GM18868 (cell line): ENCODE measurements at regions not wholly inside any gene's neighbourhood (a gene's known extent, or its start where the extent isn't known, plus 50 kb on each side); places are given as distances from the start of the nearest gene placed in this dataset.

Source experiments
- ATAC-seq: cut with Tn5 transposase; IDR thresholded peaks from one replicate; pipeline ENCODE4 v1.9.1; 2021; ENCODE audit warnings: mild to moderate bottlenecking, moderate library complexity; ENCODE audit not compliant: unreplicated experiment

DNA sequence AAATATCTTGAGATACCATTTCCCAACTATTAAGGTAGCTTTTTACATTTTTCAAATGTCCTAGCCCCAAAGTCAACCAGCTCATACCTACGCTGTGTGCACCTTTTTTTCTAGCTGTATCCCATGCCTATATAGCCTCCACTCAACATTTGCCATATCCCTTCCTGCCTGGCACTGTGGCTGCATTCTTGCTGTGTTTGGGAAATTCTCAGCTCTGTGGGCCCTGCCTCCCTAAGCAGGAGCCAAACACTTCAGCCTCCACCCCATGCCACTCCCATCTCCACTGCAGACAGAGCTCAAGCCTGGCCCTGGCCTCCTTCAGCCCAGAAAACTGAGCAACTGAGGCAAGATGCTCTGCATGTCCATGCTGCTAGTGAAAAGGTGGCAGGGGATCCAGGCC is 141.3 kb downstream of the RAB11FIP2 start:
- no peak for ATAC-seq

DNA sequence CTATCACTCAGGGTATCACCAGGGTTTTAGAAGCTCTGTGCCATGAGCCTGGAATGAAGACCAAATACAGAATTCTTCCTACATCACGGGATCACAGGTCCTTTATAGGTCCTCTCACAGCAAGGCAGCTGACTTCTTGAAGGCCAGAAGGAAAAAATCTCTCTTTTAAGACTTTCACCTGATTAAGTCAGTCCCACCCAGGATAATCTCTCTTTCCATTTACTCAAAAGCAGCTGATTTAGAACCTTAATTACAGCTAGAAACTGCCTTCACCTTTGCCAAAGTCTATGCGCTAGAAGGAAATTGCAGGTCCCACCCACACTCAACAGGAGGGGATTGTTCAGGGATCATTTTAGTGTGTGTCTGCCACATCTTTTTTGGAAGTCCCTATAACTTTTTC is 135.1 kb downstream of the RAB11FIP2 start:
- no peak for ATAC-seq

DNA sequence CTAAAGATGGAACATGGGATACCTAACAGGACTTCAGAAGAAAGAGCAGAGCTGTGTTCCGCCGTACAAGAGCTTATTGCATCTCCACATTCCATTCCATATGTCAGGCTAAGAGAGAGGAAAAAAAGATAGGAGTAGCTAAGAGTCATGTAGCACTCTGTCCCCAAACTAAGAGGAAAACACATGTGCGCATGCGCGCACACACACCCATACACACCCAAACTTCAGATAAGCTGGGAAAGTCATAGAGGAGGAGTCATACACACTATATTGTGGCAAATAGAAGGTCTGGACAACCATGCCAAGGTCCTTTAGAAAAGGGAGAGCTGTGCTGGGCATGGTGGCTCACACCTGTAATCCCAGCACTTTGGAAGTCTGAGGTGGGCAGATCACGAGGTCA is 132.4 kb downstream of the RAB11FIP2 start:
- ATAC-seq: no peak

DNA sequence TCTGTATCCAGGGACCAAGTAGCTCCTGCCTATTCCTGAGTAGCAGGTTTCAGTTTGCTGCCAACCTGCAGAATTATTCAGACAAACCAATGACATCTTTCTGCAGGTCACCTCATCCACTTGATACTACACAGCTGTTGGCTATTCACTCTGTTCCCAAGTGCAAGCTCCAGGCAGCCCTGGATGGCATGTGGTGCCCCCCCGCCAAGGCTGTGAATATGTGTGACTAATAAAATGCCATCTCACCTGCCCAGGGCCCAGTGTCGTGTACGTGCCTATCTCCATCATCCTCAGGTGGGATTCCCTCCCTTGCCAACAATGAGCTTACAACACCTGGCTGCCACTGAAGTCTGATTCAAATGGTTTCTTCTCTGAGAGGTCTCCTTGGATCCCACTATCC is 125.8 kb downstream of the RAB11FIP2 start:
- ATAC-seq: no peak

DNA sequence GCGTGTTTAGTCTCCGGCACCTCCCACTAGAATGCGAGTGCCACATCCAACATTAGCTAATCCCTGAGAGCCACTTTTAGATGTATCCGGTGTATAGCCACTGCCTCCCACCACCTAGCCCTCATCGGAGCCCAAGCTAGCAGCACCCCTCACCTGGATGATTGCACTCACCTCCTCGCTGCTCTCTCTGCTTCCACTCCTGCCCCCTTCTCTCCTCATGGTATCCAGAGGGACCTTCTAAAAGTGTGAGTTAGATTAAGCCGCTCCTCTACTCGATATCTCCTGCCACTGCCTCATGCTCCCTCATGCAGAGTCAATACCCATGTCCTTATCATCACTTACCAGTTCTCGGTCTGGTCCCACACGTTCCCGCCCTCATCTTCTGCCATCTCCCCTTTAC is 125.3 kb downstream of the RAB11FIP2 start:
- ATAC-seq: no peak

DNA sequence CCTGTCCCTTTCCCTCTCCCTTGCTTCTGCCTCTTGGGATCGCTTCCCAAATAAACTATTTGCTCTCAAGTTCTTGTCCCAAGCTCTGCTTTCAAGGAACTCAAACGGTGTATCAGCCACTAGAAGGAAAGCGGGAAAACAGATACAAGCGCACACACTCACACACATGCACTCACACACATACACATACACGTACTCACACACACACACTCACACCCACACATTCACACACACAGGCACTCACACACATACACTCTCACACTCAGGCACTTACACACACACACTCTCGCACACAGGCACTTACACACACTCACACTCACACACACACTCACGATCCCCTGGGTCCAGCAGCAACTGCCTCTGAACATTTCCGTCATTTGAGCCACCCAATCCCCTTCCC is 121.9 kb downstream of the RAB11FIP2 start:
- no peak for ATAC-seq

DNA sequence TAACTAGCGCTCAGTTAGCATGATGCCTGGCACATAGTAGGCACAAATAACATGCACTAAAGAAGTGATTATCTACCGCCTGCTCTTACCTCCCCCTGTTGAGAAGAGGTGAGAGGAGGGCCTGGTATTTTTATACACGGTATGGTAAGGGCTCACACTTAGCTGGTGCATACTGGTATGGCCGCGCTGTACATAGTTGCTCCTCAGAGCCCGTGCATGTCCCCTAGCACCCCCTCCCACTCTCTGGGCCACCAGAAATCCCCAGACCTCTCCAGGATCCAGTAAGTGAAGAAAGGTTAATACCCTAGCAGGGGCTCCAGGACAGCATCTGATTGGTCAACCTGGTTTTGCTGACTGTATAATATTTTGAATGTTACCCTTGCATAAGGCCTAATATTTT is 121.4 kb downstream of the RAB11FIP2 start:
- no peak for ATAC-seq

DNA sequence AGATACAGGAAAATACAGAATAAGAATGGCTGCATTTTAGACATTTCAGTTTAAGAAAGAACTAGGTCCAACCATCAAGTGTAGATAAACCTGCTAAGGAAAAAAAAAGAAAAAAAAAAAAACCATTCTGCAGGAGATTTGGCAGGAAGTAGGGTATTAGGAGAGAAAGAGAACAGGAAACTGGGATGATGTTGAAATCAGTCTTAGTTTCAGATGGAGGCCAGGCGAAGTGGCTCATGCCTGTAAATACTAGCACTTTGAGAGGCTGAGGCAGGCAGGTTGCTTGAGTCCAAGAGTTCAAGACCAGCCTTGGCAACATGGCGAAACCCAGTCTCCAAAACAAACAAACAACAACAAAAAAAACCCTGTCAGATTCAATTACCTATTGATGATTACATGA is 120.2 kb downstream of the RAB11FIP2 start:
- ATAC-seq: no peak

DNA sequence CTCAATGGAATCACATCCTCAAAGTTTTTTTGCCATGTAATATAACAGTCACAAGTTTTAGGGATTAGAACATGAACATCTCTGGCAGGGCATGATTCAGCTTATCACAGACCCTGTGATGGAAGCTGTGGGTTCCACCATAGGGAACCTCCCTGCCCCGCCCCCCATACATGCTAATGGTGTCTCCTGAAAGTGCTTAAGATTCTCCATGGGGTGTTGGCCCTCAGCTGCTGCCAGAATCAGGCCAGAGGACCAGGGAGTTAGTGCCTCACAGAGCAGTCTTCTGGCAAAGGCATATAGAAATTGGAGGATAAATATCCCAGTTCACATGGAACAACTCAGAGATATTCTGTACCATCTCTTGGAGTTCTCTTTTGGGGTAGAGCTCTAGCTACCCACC is 119.4 kb downstream of the RAB11FIP2 start:
- no peak for ATAC-seq

DNA sequence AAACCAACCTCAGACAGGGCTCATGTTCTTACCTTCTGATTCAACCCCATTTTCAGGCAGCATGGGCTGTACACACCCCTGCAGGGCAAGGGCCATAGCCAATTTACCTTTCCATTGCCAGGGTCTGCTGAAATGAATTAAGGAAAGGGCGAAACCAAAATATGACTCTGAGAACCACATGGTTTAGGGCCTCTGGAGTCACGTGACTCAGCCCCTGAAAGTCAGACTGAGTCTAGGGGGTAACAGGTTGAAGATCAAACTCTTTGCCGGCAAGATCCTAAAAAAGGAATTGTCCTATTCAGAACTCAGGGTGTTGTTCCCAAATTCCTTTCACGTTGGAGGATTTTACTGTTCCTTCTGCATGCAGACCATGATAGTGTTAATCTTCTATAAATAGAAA is 118.9 kb downstream of the RAB11FIP2 start:
- no peak for ATAC-seq

DNA sequence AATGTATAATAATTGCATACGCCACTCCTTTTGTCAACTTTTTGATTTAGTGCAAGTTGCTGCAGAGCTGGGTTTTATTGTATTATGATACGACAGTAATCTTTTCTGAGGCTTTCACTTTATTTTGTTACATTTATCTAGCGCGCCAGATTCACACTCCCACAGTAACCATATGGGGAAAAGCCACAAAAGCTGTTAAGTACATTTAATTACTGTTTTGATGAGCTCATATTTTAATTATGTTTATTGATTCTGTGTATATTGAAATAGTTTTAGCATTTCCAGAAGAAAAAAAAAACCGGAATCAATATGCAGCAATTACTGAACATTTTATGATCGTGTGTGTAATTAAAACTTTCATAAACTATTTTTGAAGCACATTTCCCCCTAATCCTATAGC is 118.5 kb downstream of the RAB11FIP2 start:
- ATAC-seq: no peak

DNA sequence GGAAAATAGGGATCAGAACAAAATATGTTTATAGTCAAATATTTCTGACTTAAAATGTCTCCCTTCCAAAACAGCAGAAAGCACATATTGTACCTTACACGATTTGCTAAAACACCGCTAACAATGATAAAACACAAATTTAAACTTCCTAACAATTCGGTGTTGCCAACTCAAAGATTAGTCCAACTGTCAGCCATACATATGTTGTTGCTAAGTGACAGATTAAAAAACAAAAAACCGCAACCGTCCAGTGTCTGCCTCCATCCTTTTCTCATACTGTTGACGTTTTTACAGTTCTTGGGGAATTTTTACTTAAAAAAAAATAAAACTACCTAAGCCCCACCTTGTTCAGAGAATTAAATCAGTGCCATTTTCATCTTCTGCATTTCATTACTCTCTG is 118.0 kb downstream of the RAB11FIP2 start:
- no peak for ATAC-seq

DNA sequence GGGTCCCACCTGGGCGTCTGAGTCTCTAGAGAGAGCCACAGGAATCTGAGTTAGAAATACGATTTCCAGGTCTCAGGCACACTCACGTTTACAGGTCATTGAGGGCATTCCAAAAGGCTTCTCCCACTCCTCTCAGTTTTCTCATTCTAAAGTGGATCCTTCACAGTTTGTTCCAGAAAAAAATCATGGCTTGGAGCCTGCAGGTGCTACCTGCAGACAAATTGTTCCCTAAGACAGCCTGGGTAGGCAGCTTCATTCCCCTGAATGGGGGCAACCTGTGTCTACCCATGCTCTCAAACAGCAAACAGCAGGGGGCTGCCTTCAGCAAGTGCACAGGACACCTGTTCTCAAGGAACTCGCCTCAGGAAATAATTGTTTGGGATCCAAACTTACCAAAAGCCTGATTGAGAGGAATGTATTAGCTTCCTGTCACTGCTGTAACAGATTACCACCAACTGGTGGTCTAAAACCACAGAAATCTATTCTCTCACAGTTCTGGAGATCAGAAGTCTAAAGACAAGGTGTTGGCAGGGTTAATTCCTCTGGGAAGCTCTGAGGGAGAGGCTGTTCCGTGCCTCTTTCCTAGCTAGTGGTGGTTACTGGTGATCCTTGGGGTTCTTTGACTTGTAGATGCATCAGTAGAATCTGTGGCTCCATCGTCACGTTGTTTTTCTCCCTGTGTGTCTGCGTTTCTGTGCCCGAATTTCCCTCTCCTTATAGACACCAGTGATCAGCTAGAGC is 117.2 kb downstream of the RAB11FIP2 start:
- ATAC-seq: no peak

DNA sequence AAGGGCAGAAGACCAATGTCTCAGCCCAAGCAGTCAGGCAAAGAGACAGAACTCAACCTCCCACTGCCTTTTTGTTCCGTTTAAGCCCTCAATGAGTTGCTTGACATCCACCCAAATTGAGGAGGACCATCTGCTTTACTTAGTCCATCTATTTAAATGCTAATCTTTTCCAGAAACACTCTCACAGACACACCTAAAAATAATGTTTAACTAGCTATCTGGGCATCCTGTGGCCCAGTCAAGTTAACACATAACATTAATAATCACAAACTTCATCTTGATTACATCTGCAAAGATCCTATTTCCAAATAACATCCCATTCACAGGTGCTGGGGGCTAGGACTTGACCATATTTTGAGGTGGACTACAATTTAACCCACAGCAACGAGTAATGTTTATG is 115.7 kb downstream of the RAB11FIP2 start:
- no peak for ATAC-seq

DNA sequence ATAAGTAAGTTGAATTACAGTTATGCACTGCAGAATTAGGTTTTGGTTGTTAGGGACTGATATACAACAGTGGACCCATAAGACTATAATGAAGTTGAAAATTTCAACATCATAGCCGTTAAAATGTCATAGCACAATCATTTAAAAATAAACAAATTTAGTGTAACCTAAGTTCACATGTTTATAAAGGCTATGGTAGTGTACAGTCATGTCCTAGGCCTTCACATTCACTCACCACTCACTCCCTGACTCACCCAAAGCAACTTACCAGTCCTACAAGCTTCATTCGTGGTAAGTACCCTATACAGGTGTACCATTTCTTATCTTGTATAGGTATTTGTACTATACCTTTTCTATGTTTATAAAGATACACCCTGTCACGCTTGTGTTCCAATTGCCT is 113.7 kb downstream of the RAB11FIP2 start:
- no peak for ATAC-seq

DNA sequence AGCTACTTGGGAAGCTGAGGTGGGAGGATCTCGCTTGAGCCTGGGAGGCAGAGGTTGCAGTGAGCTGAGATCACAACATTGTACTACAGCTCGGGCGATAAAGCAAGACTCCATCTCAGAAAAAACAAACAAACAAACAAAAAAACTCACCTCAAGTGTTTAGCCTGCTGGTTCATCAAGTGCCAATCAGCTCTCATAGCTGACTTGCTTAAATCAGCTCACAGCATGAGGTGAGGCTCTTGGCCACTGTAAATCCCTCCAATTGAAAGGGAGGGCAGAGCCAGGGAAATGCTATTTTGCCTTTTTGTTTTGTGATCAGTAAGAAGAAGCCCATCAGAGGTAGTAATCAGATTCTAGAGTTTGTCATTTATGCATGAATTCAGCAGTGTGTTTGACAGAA is 112.3 kb downstream of the RAB11FIP2 start:
- no peak for ATAC-seq

DNA sequence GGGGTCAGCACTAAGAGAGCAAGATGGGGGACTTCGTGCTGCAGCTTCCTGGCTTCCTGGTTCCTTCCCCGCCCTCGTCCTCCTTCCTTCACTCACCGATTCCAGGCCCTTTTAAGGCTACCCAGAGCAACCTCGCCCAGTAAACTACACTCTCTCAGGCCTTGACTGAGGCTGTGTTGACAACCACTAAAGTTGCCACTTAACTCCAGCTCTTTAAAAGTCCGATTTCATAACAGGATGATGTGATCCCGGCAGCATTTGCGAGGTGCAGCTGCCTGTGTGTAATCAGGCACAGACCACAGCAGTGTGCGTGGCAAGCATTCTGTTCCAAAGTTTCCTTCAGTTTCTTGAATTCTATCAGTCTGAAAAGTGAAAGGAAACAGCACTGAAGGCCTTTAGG is 110.6 kb downstream of the RAB11FIP2 start:
- no peak for ATAC-seq

DNA sequence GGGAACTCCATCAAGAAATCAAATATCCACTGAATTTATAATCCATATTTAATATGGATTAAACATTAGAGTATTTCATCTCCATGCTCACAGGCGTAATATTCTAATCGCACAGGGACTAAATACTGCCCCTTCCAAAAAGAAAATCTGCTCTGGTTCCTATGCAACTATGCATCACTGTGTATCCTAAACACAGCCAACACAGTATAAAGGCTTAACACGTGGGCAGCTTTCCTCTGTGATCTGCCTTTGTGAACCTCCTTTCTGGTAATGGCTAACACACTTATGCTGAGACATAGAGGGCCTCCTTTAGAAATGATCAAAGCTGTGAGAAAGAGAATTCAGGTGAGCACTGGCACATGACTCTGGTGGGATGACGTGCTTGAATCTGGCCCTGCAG is 110.2 kb downstream of the RAB11FIP2 start:
- no peak for ATAC-seq

DNA sequence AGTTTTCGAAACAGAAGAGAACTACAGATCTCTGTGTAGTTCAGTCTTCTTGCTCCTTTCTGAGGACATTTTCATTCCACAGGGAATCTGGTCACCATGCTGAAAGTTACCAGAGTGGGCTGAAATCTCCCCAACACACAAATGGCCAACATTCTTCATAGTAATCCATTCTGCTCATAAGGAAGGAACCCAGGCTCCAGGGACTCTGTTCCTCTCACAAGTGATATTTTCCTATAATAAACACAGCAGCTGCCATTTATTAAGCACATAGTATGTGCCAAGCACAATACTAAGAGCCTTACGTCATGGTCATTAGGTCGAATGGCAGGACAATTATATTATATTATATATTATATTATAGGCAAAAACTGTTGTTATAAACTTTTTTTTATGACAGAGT is 109.8 kb downstream of the RAB11FIP2 start:
- no peak for ATAC-seq

DNA sequence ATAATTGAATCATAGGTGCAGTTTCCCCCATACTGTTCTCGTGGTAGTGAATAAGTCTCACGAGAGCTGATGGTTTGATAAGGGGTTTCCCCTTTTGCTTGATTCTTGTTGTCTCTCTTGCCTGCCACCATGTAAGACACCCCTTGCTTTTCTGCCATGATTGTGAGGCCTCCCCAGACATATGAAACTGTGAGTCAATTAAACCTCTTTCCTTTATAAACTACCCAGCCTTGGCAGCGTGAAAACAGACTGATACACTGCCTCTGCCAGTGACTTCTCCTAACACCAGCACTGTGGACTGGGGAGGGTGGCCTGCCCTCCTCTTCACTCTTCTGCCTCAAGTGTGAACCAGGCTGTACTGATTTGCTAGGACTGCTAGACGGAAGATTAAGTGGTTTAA is 108.6 kb downstream of the RAB11FIP2 start:
- ATAC-seq: no peak

DNA sequence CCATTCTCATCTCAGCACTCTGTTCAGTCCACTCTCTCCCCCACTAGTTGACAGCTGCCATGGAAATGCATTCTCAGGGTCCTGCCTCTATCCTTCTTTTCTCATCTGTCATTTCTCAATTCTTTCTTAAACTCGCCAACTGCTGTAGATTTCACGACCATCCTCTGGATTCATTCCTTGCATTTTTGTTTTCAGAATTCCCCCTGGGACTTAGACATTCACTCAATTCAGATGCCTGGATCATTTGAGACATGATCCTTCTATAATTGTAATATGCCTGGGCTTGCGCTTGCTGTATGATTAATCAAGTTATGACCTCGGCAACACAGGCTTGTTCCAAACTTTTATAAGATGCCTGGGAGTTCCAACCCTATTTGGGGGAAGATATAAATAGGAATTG is 104.5 kb downstream of the RAB11FIP2 start:
- no peak for ATAC-seq

DNA sequence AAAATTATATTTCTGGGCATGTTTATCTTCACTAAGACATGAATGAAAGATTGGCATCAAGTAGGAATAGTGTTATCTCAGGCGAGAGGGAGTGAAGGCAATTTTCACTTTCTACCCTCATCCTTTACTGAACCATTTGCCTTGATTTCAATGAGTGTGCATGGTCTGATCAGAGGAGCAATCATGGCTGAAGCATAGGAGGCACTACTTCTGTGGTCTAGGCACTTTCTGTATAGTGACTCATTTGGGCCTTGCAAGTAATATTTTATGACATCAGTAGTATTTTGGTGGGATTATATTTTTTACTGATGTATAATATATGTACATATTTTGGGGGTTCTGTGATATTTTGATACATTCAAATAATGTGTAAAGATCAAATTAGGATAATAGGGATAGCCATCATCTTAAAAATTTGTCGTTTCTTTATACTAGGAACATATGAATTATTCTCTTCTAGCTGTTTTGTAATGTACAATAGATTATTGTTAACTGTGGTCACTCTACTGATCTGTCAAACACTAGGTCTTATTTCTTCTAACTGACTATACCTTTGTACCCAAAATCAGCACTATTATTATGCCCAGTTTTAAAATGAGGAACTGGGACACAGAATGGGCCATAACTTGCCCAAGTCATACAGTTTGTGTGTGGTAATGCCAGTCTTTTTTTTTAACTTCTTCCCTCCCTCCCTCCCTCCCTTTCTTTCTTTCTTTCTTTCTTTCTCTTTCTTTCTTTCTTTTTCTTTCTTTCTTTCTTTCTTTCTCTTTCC is 101.9 kb downstream of the RAB11FIP2 start:
- no peak for ATAC-seq

DNA sequence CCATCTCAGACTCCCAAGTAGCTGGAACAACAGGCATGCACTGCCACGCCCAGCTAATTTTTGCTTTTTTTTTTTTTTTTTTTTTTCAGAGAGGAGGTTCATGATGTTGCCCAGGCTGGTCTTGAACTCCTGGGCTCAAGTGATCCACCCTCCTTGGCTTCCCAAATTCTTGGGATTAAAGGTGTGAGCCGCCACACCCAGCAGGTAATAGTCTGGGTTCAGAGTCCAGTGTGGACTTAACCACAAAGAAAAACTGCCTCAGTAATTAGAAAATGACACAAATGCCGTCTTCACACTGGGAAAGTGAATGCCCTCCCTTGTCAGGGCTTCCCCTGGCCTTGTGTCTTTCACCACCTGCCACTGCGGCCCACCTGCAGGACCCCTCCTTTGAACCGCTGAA is 101.1 kb downstream of the RAB11FIP2 start:
- no peak for ATAC-seq
